Neural progenitor cell (in vitro differentiated cells): ENCODE measurements at regions not wholly inside any gene's neighbourhood (a gene's known extent, or its start where the extent isn't known, plus 50 kb on each side); places are given as distances from the start of the nearest gene placed in this dataset.

ENCODE experiments used
- DNase-seq: peaks from one replicate; pipeline ENCODE4 v3.0.0-alpha.2; 2016; ENCODE audit warnings: low spot score
- H2AFZ ChIP-seq: fragments of 200-600 bp; sonication (generic); replicated peaks from 2 replicates; pipeline ENCODE4 v1.6.1; 2016; ENCODE audit warnings: antibody characterized with exemption
- H3F3A ChIP-seq: fragments of 200-600 bp; sonication (generic); 2 replicates; pipeline ENCODE4 v1.6.1; 2016; ENCODE audit warnings: antibody characterized with exemption, low read depth
- H3K27ac ChIP-seq: fragments of 200-600 bp; sonication (generic); 2 replicates; pipeline ENCODE4 v1.5.1; 2016; ENCODE audit warnings: mild to moderate bottlenecking
- H3K27me3 ChIP-seq: fragments of 200-600 bp; sonication (generic); 2 replicates; pipeline ENCODE4 v1.6.1; 2016; ENCODE audit warnings: mild to moderate bottlenecking, moderate library complexity
- H3K36me3 ChIP-seq: fragments of 200-600 bp; sonication (generic); 2 replicates; pipeline ENCODE4 v1.5.1; 2016
- H3K4me1 ChIP-seq: fragments of 200-600 bp; sonication (generic); 2 replicates; pipeline ENCODE4 v1.6.1; 2016; ENCODE audit warnings: mixed run types
- H3K4me2 ChIP-seq: fragments of 200-600 bp; sonication (generic); 2 replicates; pipeline ENCODE4 v1.6.1; 2016
- H3K4me3 ChIP-seq: fragments of 200-600 bp; sonication (generic); 2 replicates; pipeline ENCODE4 v1.5.1; 2016
- H3K79me2 ChIP-seq: fragments of 200-600 bp; sonication (generic); 2 replicates; pipeline ENCODE4 v1.6.1; 2016; ENCODE audit warnings: low read depth
- H3K9ac ChIP-seq: fragments of 200-600 bp; sonication (generic); 2 replicates; pipeline ENCODE4 v1.6.1; 2016
- H3K9me3 ChIP-seq: fragments of 200-600 bp; sonication (generic); 2 replicates; pipeline ENCODE4 v1.5.1; 2016; ENCODE audit warnings: low read depth
- H4K20me1 ChIP-seq: fragments of 200-600 bp; sonication (generic); 2 replicates; pipeline ENCODE4 v1.6.1; 2016; ENCODE audit warnings: low read depth
- H3K27ac Mint-ChIP-seq: 3 replicates; pipeline ENCODE4 v1.8.0; 2021; ENCODE audit warnings: mixed read lengths
- H3K27me3 Mint-ChIP-seq: 2 replicates; pipeline ENCODE4 v1.8.0; 2022; ENCODE audit warnings: low read depth, mild to moderate bottlenecking, inconsistent platforms, moderate library complexity, mixed read lengths; ENCODE audit not compliant: insufficient read depth
- H3K36me3 Mint-ChIP-seq: 3 replicates; pipeline ENCODE4 v1.8.0; 2021; ENCODE audit warnings: mixed read lengths
- H3K4me1 Mint-ChIP-seq: 3 replicates; pipeline ENCODE4 v1.8.0; 2021; ENCODE audit warnings: mixed read lengths
- H3K4me3 Mint-ChIP-seq: 3 replicates; pipeline ENCODE4 v1.8.0; 2021; ENCODE audit warnings: mild to moderate bottlenecking, moderate library complexity, mixed read lengths
- H3K9me3 Mint-ChIP-seq: 3 replicates; pipeline ENCODE4 v1.8.0; 2020; ENCODE audit warnings: mixed read lengths
- CTCF ChIP-seq: fragments of 200-600 bp; sonication (generic); IDR thresholded peaks from 2 replicates; pipeline ENCODE4 v1.5.1; 2017; ENCODE audit warnings: antibody characterized with exemption, mild to moderate bottlenecking
- EZH2 ChIP-seq: fragments of 200-600 bp; sonication (generic); IDR thresholded peaks from 2 replicates; pipeline ENCODE4 v1.6.1; 2017; ENCODE audit warnings: antibody characterized with exemption, mild to moderate bottlenecking, moderate library complexity
- EZH2phosphoT487 ChIP-seq: fragments of 200-600 bp; sonication (generic); IDR thresholded peaks from 2 replicates; pipeline ENCODE4 v1.6.1; 2017; ENCODE audit warnings: antibody characterized with exemption

GRCh38 chr5:158246661-158247060 lies 387.7 kb upstream of the CLINT1 start:
- no peaks in the 10 kb centered on the region for H3F3A ChIP-seq
- H3K79me2 ChIP-seq, result no peaks in the 10 kb centered on the region
- DNase-seq, result no peak
- H3K27ac ChIP-seq, result no peak overlapping the region
- no peak overlapping the region for H3K4me3 ChIP-seq
- TF ChIP-seq EZH2phosphoT487 (no peak), EZH2 (no peak), CTCF (no peak)
- Mint-ChIP-seq H3K9me3 (no peaks in the 10 kb centered on the region), H3K27ac (no peak overlapping the region), H3K27me3 (peaks cover 3% of the 10 kb centered on the region), H3K4me1 (peaks cover 8% of the 10 kb centered on the region), H3K4me3 (no peak overlapping the region), H3K36me3 (no peaks in the 10 kb centered on the region)
- no peak overlapping the region for H2AFZ ChIP-seq
- no peaks in the 10 kb centered on the region for H4K20me1 ChIP-seq
- H3K9me3 ChIP-seq, result no peaks in the 10 kb centered on the region
- no peak overlapping the region for H3K4me2 ChIP-seq
- H3K4me1 ChIP-seq, result no peaks in the 10 kb centered on the region
- H3K36me3 ChIP-seq, result no peaks in the 10 kb centered on the region
- no peak overlapping the region for H3K9ac ChIP-seq
- no peaks in the 10 kb centered on the region for H3K27me3 ChIP-seq

- Mint-ChIP-seq H3K9me3 (no peaks in the 10 kb centered on the region), H3K27ac (no peak overlapping the region), H3K4me3 (no peak overlapping the region), H3K4me1 (peaks cover 8% of the 10 kb centered on the region), H3K27me3 (peaks cover 3% of the 10 kb centered on the region), H3K36me3 (no peaks in the 10 kb centered on the region)
- no peak for DNase-seq
- Histone ChIP-seq H3K79me2 (no peaks in the 10 kb centered on the region), H3K9ac (no peak overlapping the region), H3K27me3 (no peaks in the 10 kb centered on the region), H3K9me3 (no peaks in the 10 kb centered on the region), H3K36me3 (no peaks in the 10 kb centered on the region), H2AFZ (no peak overlapping the region), H3K4me1 (no peaks in the 10 kb centered on the region), H3K4me3 (no peak overlapping the region), H3K27ac (no peak overlapping the region), H3F3A (no peaks in the 10 kb centered on the region), H4K20me1 (no peaks in the 10 kb centered on the region), H3K4me2 (no peak overlapping the region)
- no peak for TF ChIP-seq EZH2
- TF ChIP-seq EZH2phosphoT487, result no peak
- TF ChIP-seq CTCF, result no peak
Observed at GRCh38 chr5:158245513-158245912, 386.6 kb upstream of the CLINT1 start.

- Histone ChIP-seq H4K20me1 (no peaks in the 10 kb centered on the region), H3F3A (no peaks in the 10 kb centered on the region), H3K4me1 (no peaks in the 10 kb centered on the region), H3K36me3 (no peaks in the 10 kb centered on the region), H2AFZ (no peak overlapping the region), H3K4me3 (no peak overlapping the region), H3K4me2 (no peak overlapping the region), H3K9me3 (no peaks in the 10 kb centered on the region), H3K27me3 (no peaks in the 10 kb centered on the region), H3K9ac (no peak overlapping the region), H3K27ac (no peak overlapping the region), H3K79me2 (no peaks in the 10 kb centered on the region)
- Mint-ChIP-seq H3K4me3 (no peak overlapping the region), H3K36me3 (no peaks in the 10 kb centered on the region), H3K9me3 (no peaks in the 10 kb centered on the region), H3K4me1 (peaks cover 8% of the 10 kb centered on the region), H3K27ac (no peak overlapping the region), H3K27me3 (peaks cover 3% of the 10 kb centered on the region)
- TF ChIP-seq CTCF, result no peak
- no peak for TF ChIP-seq EZH2
- TF ChIP-seq EZH2phosphoT487, result no peak
- DNase-seq, result no peak
Observed at GRCh38 chr5:158244882-158245281, 385.9 kb upstream of the CLINT1 start.
